NOMO-1 treated with dmso at 0.1 percent for 144 hours (cell line): ENCODE measurements at regions not wholly inside any gene's neighbourhood (a gene's known extent, or its start where the extent isn't known, plus 50 kb on each side); places are given as distances from the start of the nearest gene placed in this dataset.

Source experiments
- DNase-seq: peaks from one replicate; lab custom pipeline; 2025; ENCODE audit not compliant: unreplicated experiment; lab: John Stamatoyannopoulos, UW

DNA sequence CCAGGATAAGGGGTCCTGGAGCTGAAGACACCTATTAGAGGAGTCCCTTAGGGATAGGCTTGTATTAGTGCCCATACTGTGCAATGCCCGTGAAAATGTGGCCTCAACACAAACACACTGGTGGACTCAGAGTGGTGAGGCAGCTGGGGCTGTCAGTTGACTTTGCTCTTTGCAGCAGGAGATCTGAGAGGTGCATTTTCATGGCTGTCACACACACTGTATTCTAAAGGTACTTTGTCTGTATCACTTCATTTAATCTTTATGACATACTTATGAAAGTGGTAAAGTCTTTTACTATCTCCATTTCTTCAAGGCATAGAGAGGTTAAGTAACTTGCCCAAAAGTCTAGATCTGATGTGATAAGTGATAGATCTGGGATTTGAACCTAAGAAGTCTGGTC lies 55.1 kb upstream of the GCFC2 start:
- no peak for DNase-seq

DNA sequence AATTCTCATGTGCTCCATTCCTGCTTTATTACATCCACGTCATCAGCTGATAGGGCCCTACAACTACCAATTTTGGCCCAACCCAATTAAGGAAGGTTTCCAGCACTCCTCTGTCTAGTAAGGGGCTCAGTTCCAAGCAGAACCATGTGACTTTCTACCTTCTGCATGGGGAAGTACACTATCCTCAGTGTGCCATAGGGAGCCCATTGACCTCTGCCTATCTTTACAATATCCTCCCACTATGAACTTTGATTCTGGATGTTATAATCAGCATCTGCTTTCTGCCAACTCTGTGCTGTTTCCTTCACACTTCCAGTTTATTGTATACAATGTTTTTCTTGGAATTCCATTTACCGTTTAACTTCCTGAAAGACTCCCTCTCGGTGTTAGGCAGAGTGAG lies 53.9 kb upstream of the GCFC2 start:
- DNase-seq, result no peak
